T-helper 17 cell (primary cell): ENCODE measurements at regions not wholly inside any gene's neighbourhood (a gene's known extent, or its start where the extent isn't known, plus 50 kb on each side); places are given as distances from the start of the nearest gene placed in this dataset.

ENCODE experiments used
- ATAC-seq: fragments of 150-1000 bp; cut with Tn5 transposase; 2 replicates; pipeline ENCODE4 v1.10.0; 2021; ENCODE audit warnings: mild to moderate bottlenecking, moderate library complexity
- DNase-seq, 3 donors: peaks; one replicate each; pipeline versions ENCODE4 v3.0.0 to v3.0.0-alpha.2; 2020 to 2021
- H3K9me3 ChIP-seq: one replicate; pipeline ENCODE4 v1.7.0; 2013; ENCODE audit warnings: low read length, mild to moderate bottlenecking; ENCODE audit not compliant: control insufficient read depth, poor library complexity, severe bottlenecking
- H3K27ac Mint-ChIP-seq: one replicate; pipeline ENCODE4 v1.8.0; 2022; ENCODE audit warnings: mild to moderate bottlenecking, moderate library complexity, mixed read lengths
- H3K27me3 Mint-ChIP-seq: one replicate; pipeline ENCODE4 v1.8.0; 2022; ENCODE audit warnings: mixed read lengths
- H3K36me3 Mint-ChIP-seq: one replicate; pipeline ENCODE4 v1.8.0; 2022; ENCODE audit warnings: low read depth, mixed read lengths
- H3K4me1 Mint-ChIP-seq: one replicate; pipeline ENCODE4 v1.8.0; 2022; ENCODE audit warnings: mild to moderate bottlenecking, mixed read lengths
- H3K4me3 Mint-ChIP-seq: one replicate; pipeline ENCODE4 v1.8.0; 2022; ENCODE audit warnings: mild to moderate bottlenecking, moderate library complexity, mixed read lengths

GRCh38 chr6:8659404-8660189 is 224.3 kb upstream of the SLC35B3 start:
- H3K27ac Mint-ChIP-seq = no peak overlapping the region
- no peak for ATAC-seq

GRCh38 chr6:8658416-8658815 is 223.1 kb upstream of the SLC35B3 start:
- no peaks in the 10 kb centered on the region for H3K9me3 ChIP-seq
- no peak for DNase-seq
- Mint-ChIP-seq H3K4me3 (no peak overlapping the region), H3K36me3 (no peaks in the 10 kb centered on the region), H3K27ac (no peak overlapping the region), H3K27me3 (no peaks in the 10 kb centered on the region), H3K4me1 (no peaks in the 10 kb centered on the region)
- ATAC-seq = no peak

More at GRCh38 chr6:8659404-8660189, 224.3 kb upstream of the SLC35B3 start:
- DNase-seq = no peak
- H3K9me3 ChIP-seq = no peaks in the 10 kb centered on the region
- H3K27me3 Mint-ChIP-seq = no peaks in the 10 kb centered on the region
- H3K4me3 Mint-ChIP-seq = no peak overlapping the region
- H3K36me3 Mint-ChIP-seq = no peaks in the 10 kb centered on the region
- no peaks in the 10 kb centered on the region for H3K4me1 Mint-ChIP-seq

GRCh38 chr6:8657522-8657921 is 222.2 kb upstream of the SLC35B3 start:
- no peaks in the 10 kb centered on the region for H3K9me3 ChIP-seq
- H3K27ac Mint-ChIP-seq = no peak overlapping the region
- no peaks in the 10 kb centered on the region for H3K27me3 Mint-ChIP-seq
- no peaks in the 10 kb centered on the region for H3K4me1 Mint-ChIP-seq
- H3K36me3 Mint-ChIP-seq = no peaks in the 10 kb centered on the region
- no peak for ATAC-seq
- no peak for DNase-seq
- H3K4me3 Mint-ChIP-seq = no peak overlapping the region

- no peaks in the 10 kb centered on the region for H3K36me3 Mint-ChIP-seq
These were observed 220.5 kb upstream of the SLC35B3 start for GRCh38 chr6:8655670-8656454.

GRCh38 chr6:8652710-8653109 is 217.4 kb upstream of the SLC35B3 start:
- no peak overlapping the region for H3K27ac Mint-ChIP-seq
- DNase-seq = no peak
- H3K9me3 ChIP-seq = no peaks in the 10 kb centered on the region
- H3K4me3 Mint-ChIP-seq = no peak overlapping the region
- ATAC-seq = no peak
- no peaks in the 10 kb centered on the region for H3K36me3 Mint-ChIP-seq
- H3K27me3 Mint-ChIP-seq = no peaks in the 10 kb centered on the region
- H3K4me1 Mint-ChIP-seq = no peaks in the 10 kb centered on the region

More at GRCh38 chr6:8655670-8656454, 220.5 kb upstream of the SLC35B3 start:
- Mint-ChIP-seq H3K27ac (no peak overlapping the region), H3K27me3 (no peaks in the 10 kb centered on the region), H3K4me1 (no peaks in the 10 kb centered on the region), H3K4me3 (no peak overlapping the region)
- DNase-seq = no peak
- no peak for ATAC-seq
- no peaks in the 10 kb centered on the region for H3K9me3 ChIP-seq

- H3K36me3 Mint-ChIP-seq = no peaks in the 10 kb centered on the region
- H3K27me3 Mint-ChIP-seq = no peaks in the 10 kb centered on the region
- DNase-seq = no peak
- H3K4me1 Mint-ChIP-seq = no peaks in the 10 kb centered on the region
- H3K4me3 Mint-ChIP-seq = no peak overlapping the region
- H3K9me3 ChIP-seq = no peaks in the 10 kb centered on the region
- no peak overlapping the region for H3K27ac Mint-ChIP-seq
- no peak for ATAC-seq
These were observed 216.7 kb upstream of the SLC35B3 start for GRCh38 chr6:8651998-8652397.

GRCh38 chr6:8645212-8645611 is 209.9 kb upstream of the SLC35B3 start:
- Mint-ChIP-seq H3K36me3 (no peaks in the 10 kb centered on the region), H3K4me1 (no peaks in the 10 kb centered on the region), H3K27ac (no peak overlapping the region), H3K27me3 (no peaks in the 10 kb centered on the region), H3K4me3 (no peak overlapping the region)
- ATAC-seq = no peak
- DNase-seq = no peak
- H3K9me3 ChIP-seq = no peaks in the 10 kb centered on the region

- H3K9me3 ChIP-seq = no peaks in the 10 kb centered on the region
- ATAC-seq (no peak), DNase-seq (no peak)
- Mint-ChIP-seq H3K4me3 (no peak overlapping the region), H3K4me1 (no peaks in the 10 kb centered on the region), H3K27ac (no peak overlapping the region), H3K27me3 (no peaks in the 10 kb centered on the region), H3K36me3 (no peaks in the 10 kb centered on the region)
These were observed 209.0 kb upstream of the SLC35B3 start for GRCh38 chr6:8644306-8644705.

- ATAC-seq (no peak), DNase-seq (no peak)
- no peaks in the 10 kb centered on the region for H3K9me3 ChIP-seq
- Mint-ChIP-seq H3K36me3 (no peaks in the 10 kb centered on the region), H3K4me1 (no peaks in the 10 kb centered on the region), H3K4me3 (no peak overlapping the region), H3K27ac (no peak overlapping the region), H3K27me3 (no peaks in the 10 kb centered on the region)
These were observed 207.5 kb upstream of the SLC35B3 start for GRCh38 chr6:8642854-8643253.

GRCh38 chr6:8642131-8642530 is 206.8 kb upstream of the SLC35B3 start:
- H3K27me3 Mint-ChIP-seq = no peaks in the 10 kb centered on the region
- H3K4me3 Mint-ChIP-seq = no peak overlapping the region
- H3K4me1 Mint-ChIP-seq = no peaks in the 10 kb centered on the region
- H3K9me3 ChIP-seq = no peaks in the 10 kb centered on the region
- H3K36me3 Mint-ChIP-seq = no peaks in the 10 kb centered on the region
- DNase-seq = no peak
- no peak for ATAC-seq
- no peak overlapping the region for H3K27ac Mint-ChIP-seq

GRCh38 chr6:8639928-8640649 is 204.7 kb upstream of the SLC35B3 start:
- Mint-ChIP-seq H3K27me3 (no peaks in the 10 kb centered on the region), H3K27ac (no peak overlapping the region), H3K36me3 (no peaks in the 10 kb centered on the region), H3K4me1 (no peaks in the 10 kb centered on the region), H3K4me3 (no peak overlapping the region)
- no peak for DNase-seq
- no peaks in the 10 kb centered on the region for H3K9me3 ChIP-seq
- ATAC-seq = no peak

GRCh38 chr6:8637896-8638597 is 202.7 kb upstream of the SLC35B3 start:
- H3K4me1 Mint-ChIP-seq = no peaks in the 10 kb centered on the region
- no peak for DNase-seq
- no peak overlapping the region for H3K4me3 Mint-ChIP-seq
- H3K9me3 ChIP-seq = no peaks in the 10 kb centered on the region
- H3K36me3 Mint-ChIP-seq = no peaks in the 10 kb centered on the region
- no peak for ATAC-seq
- H3K27me3 Mint-ChIP-seq = no peaks in the 10 kb centered on the region
- H3K27ac Mint-ChIP-seq = no peak overlapping the region

- Mint-ChIP-seq H3K4me3 (no peak overlapping the region), H3K27me3 (no peaks in the 10 kb centered on the region), H3K4me1 (no peaks in the 10 kb centered on the region), H3K36me3 (no peaks in the 10 kb centered on the region), H3K27ac (no peak overlapping the region)
- H3K9me3 ChIP-seq = no peaks in the 10 kb centered on the region
- no peak for ATAC-seq
- DNase-seq = no peak
These were observed 198.4 kb upstream of the SLC35B3 start for GRCh38 chr6:8633762-8634161.
